GM23248 (cell line): ENCODE measurements at regions not wholly inside any gene's neighbourhood (a gene's known extent, or its start where the extent isn't known, plus 50 kb on each side); places are given as distances from the start of the nearest gene placed in this dataset.

Source experiments
- DNase-seq: peaks from one replicate; pipeline ENCODE4 v3.0.0-alpha.2; 2015
- H2AFZ ChIP-seq: fragments of 200-600 bp; sonication (generic); 2 replicates; pipeline ENCODE4 v1.6.1; 2016; ENCODE audit warnings: antibody characterized with exemption
- H3F3A ChIP-seq: fragments of 200-600 bp; sonication (generic); 2 replicates; pipeline ENCODE4 v1.6.1; 2016; ENCODE audit warnings: mild to moderate bottlenecking, antibody characterized with exemption, mixed run types; ENCODE audit not compliant: insufficient read depth
- H3K27ac ChIP-seq: fragments of 200-600 bp; sonication (generic); 2 replicates; pipeline ENCODE4 v1.5.1; 2016; ENCODE audit warnings: mild to moderate bottlenecking
- H3K27me3 ChIP-seq: fragments of 200-600 bp; sonication (generic); replicated peaks from 2 replicates; pipeline ENCODE4 v1.6.1; 2016; ENCODE audit warnings: mild to moderate bottlenecking; ENCODE audit not compliant: insufficient read depth
- H3K36me3 ChIP-seq: fragments of 200-600 bp; sonication (generic); 2 replicates; pipeline ENCODE4 v1.6.1; 2016; ENCODE audit warnings: low read depth, mild to moderate bottlenecking
- H3K4me1 ChIP-seq: fragments of 200-600 bp; sonication (generic); 2 replicates; pipeline ENCODE4 v1.6.1; 2016; ENCODE audit warnings: mild to moderate bottlenecking; ENCODE audit not compliant: insufficient read depth
- H3K4me2 ChIP-seq: fragments of 200-600 bp; sonication (generic); one replicate; pipeline ENCODE4 v1.6.1; 2016; ENCODE audit warnings: mild to moderate bottlenecking; ENCODE audit not compliant: unreplicated experiment
- H3K4me3 ChIP-seq: fragments of 200-600 bp; sonication (generic); 2 replicates; pipeline ENCODE4 v1.5.1; 2016; ENCODE audit warnings: mild to moderate bottlenecking
- H3K79me2 ChIP-seq: fragments of 200-600 bp; sonication (generic); 2 replicates; pipeline ENCODE4 v1.6.1; 2016; ENCODE audit warnings: mild to moderate bottlenecking; ENCODE audit not compliant: insufficient read depth
- H3K9ac ChIP-seq: fragments of 200-600 bp; sonication (generic); 2 replicates; pipeline ENCODE4 v1.6.1; 2016; ENCODE audit warnings: mild to moderate bottlenecking
- H3K9me2 ChIP-seq: fragments of 200-600 bp; sonication (generic); 2 replicates; pipeline ENCODE4 v1.6.1; 2016; ENCODE audit warnings: mixed run types, mild to moderate bottlenecking, moderate library complexity; ENCODE audit not compliant: insufficient read depth
- H3K9me3 ChIP-seq: fragments of 200-600 bp; sonication (generic); one replicate; pipeline ENCODE4 v1.6.1; 2017; ENCODE audit warnings: low read depth
- H4K20me1 ChIP-seq: fragments of 200-600 bp; sonication (generic); 2 replicates; pipeline ENCODE4 v1.6.0; 2016; ENCODE audit not compliant: insufficient read depth
- EZH2 ChIP-seq: fragments of 200-600 bp; sonication (generic); IDR thresholded peaks from 2 replicates; pipeline ENCODE4 v1.6.1; 2018; ENCODE audit warnings: antibody characterized with exemption, mild to moderate bottlenecking; ENCODE audit not compliant: insufficient read depth, poor library complexity, severe bottlenecking
- EZH2phosphoT487 ChIP-seq: fragments of 200-600 bp; sonication (generic); IDR thresholded peaks from 2 replicates; pipeline ENCODE4 v1.6.1; 2018; ENCODE audit warnings: antibody characterized with exemption, moderate library complexity, mild to moderate bottlenecking, low read depth; ENCODE audit not compliant: insufficient read depth
- WGBS, 2 experiments: methylation state at CpG; one replicate each; pipeline ENCODE4 v1.1.6; 2015 to 2017; ENCODE audit warnings: low lambda C conversion rate in 2 of 2, low coverage in 1 of 2; ENCODE audit errors: missing lambda C conversion rate in 2 of 2; 5-methylcytosine and 5-hydroxymethylcytosine counted together
- in situ Hi-C: fragments of 300-500 bp; cut with MboI; formaldehyde crosslinking; loops from 2 replicates; pipeline ENCODE4 v1.15.0; 2020

GRCh38 chr3:96101006-96101560, 713.3 kb upstream of the EPHA6 start:
- Histone ChIP-seq H2AFZ (no peak overlapping the region), H3K27ac (no peak overlapping the region), H3K4me1 (no peaks in the 10 kb centered on the region), H3F3A (no peaks in the 10 kb centered on the region), H3K27me3 (no peaks in the 10 kb centered on the region), H3K4me3 (no peak overlapping the region), H4K20me1 (no peaks in the 10 kb centered on the region), H3K9me3 (no peaks in the 10 kb centered on the region), H3K4me2 (no peak overlapping the region), H3K36me3 (no peaks in the 10 kb centered on the region), H3K9ac (no peak overlapping the region), H3K9me2 (no peaks in the 10 kb centered on the region), H3K79me2 (no peaks in the 10 kb centered on the region)
- in situ Hi-C loops: no loop called here
- 6 to 11% methylated on average over 2 of the region's 2 CpGs for WGBS, 2 experiments
- TF ChIP-seq EZH2 (no peak), EZH2phosphoT487 (no peak)
- no peak for DNase-seq

GRCh38 chr3:96106701-96107100, 707.7 kb upstream of the EPHA6 start:
- Histone ChIP-seq H4K20me1 (no peaks in the 10 kb centered on the region), H3K4me2 (no peak overlapping the region), H3K36me3 (no peaks in the 10 kb centered on the region), H3K79me2 (no peaks in the 10 kb centered on the region), H3K4me1 (no peaks in the 10 kb centered on the region), H3K9ac (no peak overlapping the region), H3K27me3 (no peaks in the 10 kb centered on the region), H2AFZ (no peak overlapping the region), H3K9me2 (no peaks in the 10 kb centered on the region), H3F3A (no peaks in the 10 kb centered on the region), H3K9me3 (no peaks in the 10 kb centered on the region), H3K4me3 (no peak overlapping the region), H3K27ac (no peak overlapping the region)
- no peak for DNase-seq
- in situ Hi-C loops: no loop called here
- TF ChIP-seq EZH2phosphoT487: no peak
- TF ChIP-seq EZH2: no peak
- WGBS, 2 experiments: 9 to 13% methylated on average over 2 of the region's 2 CpGs
